ENCODE measurements at regions not wholly inside any gene's neighbourhood (a gene's known extent, or its start where the extent isn't known, plus 50 kb on each side); places are given as distances from the start of the nearest gene placed in this dataset.

GRCh38 chr6:128806261-128806660, 76.7 kb upstream of the LAMA2 start:
- no peaks in the 10 kb centered on the region for H3K79me2 ChIP-seq (ENCODE audit: low read length)
- H3K4me3 ChIP-seq (ENCODE audit: low read length) = no peak overlapping the region
- no peak overlapping the region for H3K27ac ChIP-seq (ENCODE audit: low read length)
- no peak for DNase-seq
- H3K4me2 ChIP-seq (ENCODE audit: low read depth, low read length) = no peak overlapping the region
- H2AFZ ChIP-seq (ENCODE audit: low read length) = no peak overlapping the region
- no peak overlapping the region for H3K9ac ChIP-seq (ENCODE audit: low read length)
- no peaks in the 10 kb centered on the region for H4K20me1 ChIP-seq (ENCODE audit: insufficient read depth, low read length)
- no peaks in the 10 kb centered on the region for H3K9me2 ChIP-seq (replicated peaks; ENCODE audit: insufficient read depth, low read length)
- no peaks in the 10 kb centered on the region for H3K36me3 ChIP-seq (replicated peaks; ENCODE audit: insufficient read depth, low read length)
- no peak for TF ChIP-seq EZH2phosphoT487 (IDR thresholded peaks at IDR 0.05; ENCODE audit: low read length)
- TF ChIP-seq, protein P1, sequence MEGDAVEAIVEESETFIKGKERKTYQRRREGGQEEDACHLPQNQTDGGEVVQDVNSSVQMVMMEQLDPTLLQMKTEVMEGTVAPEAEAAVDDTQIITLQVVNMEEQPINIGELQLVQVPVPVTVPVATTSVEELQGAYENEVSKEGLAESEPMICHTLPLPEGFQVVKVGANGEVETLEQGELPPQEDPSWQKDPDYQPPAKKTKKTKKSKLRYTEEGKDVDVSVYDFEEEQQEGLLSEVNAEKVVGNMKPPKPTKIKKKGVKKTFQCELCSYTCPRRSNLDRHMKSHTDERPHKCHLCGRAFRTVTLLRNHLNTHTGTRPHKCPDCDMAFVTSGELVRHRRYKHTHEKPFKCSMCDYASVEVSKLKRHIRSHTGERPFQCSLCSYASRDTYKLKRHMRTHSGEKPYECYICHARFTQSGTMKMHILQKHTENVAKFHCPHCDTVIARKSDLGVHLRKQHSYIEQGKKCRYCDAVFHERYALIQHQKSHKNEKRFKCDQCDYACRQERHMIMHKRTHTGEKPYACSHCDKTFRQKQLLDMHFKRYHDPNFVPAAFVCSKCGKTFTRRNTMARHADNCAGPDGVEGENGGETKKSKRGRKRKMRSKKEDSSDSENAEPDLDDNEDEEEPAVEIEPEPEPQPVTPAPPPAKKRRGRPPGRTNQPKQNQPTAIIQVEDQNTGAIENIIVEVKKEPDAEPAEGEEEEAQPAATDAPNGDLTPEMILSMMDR (IDR thresholded peaks at IDR 0.05; ENCODE audit: low read length) = no peak
- H3K4me1 ChIP-seq (ENCODE audit: low read length) = no peaks in the 10 kb centered on the region
- H3F3A ChIP-seq (ENCODE audit: insufficient read depth, low read length) = no peaks in the 10 kb centered on the region
- H3K9me3 ChIP-seq (replicated peaks; ENCODE audit: insufficient read depth, low read length) = no peaks in the 10 kb centered on the region
- no peaks in the 10 kb centered on the region for H3K27me3 ChIP-seq (replicated peaks; ENCODE audit: insufficient read depth, low read length)

DNA sequence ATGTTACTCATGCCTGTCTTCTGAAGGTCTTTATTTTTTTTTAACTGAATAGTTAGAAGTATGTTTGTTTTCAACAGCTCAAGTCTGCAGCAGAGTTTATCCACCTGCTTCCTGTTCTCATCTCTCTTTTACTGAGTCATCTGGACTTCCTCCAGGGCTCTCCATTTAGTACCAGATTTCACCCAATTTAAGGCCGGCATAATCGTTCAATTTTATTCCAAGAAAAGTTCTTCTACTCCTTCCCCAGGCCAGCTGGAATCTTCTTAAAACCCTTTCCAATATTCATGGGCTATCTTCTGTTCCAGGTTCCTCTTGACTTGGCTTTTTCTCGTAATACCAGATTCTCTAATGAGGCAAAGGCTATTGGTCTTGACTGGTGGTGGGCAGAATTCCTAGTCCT, 79.0 kb upstream of the LAMA2 start:
- Histone ChIP-seq H2AFZ (ENCODE audit: low read length) (no peak overlapping the region), H3K27me3 (replicated peaks; ENCODE audit: insufficient read depth, low read length) (no peaks in the 10 kb centered on the region), H3K79me2 (ENCODE audit: low read length) (no peaks in the 10 kb centered on the region), H3K36me3 (replicated peaks; ENCODE audit: insufficient read depth, low read length) (no peaks in the 10 kb centered on the region), H3K9me3 (replicated peaks; ENCODE audit: insufficient read depth, low read length) (no peaks in the 10 kb centered on the region), H3K4me3 (ENCODE audit: low read length) (no peak overlapping the region), H4K20me1 (ENCODE audit: insufficient read depth, low read length) (no peaks in the 10 kb centered on the region), H3K4me1 (ENCODE audit: low read length) (no peaks in the 10 kb centered on the region), H3K4me2 (ENCODE audit: low read depth, low read length) (no peak overlapping the region), H3K9ac (ENCODE audit: low read length) (no peak overlapping the region), H3F3A (ENCODE audit: insufficient read depth, low read length) (no peaks in the 10 kb centered on the region), H3K9me2 (replicated peaks; ENCODE audit: insufficient read depth, low read length) (no peaks in the 10 kb centered on the region), H3K27ac (ENCODE audit: low read length) (no peak overlapping the region)
- no peak for DNase-seq
- TF ChIP-seq, protein P1 (IDR thresholded peaks at IDR 0.05; ENCODE audit: low read length) = no peak
- no peak for TF ChIP-seq EZH2phosphoT487 (IDR thresholded peaks at IDR 0.05; ENCODE audit: low read length)
- TF ChIP-seq EZH2 (optimal IDR thresholded peaks at IDR 0.05; ENCODE audit: low read depth, low read length) = no peak

GRCh38 chr6:128801621-128802020, 81.3 kb upstream of the LAMA2 start:
- Histone ChIP-seq H4K20me1 (ENCODE audit: insufficient read depth, low read length) (no peaks in the 10 kb centered on the region), H3K9ac (ENCODE audit: low read length) (no peak overlapping the region), H3K9me3 (replicated peaks; ENCODE audit: insufficient read depth, low read length) (no peaks in the 10 kb centered on the region), H3K4me2 (ENCODE audit: low read depth, low read length) (no peak overlapping the region), H3K4me1 (ENCODE audit: low read length) (no peaks in the 10 kb centered on the region), H3K27ac (ENCODE audit: low read length) (no peak overlapping the region), H2AFZ (ENCODE audit: low read length) (no peak overlapping the region), H3K9me2 (replicated peaks; ENCODE audit: insufficient read depth, low read length) (no peaks in the 10 kb centered on the region), H3K27me3 (replicated peaks; ENCODE audit: insufficient read depth, low read length) (no peaks in the 10 kb centered on the region), H3K4me3 (ENCODE audit: low read length) (no peak overlapping the region), H3F3A (ENCODE audit: insufficient read depth, low read length) (no peaks in the 10 kb centered on the region), H3K36me3 (replicated peaks; ENCODE audit: insufficient read depth, low read length) (no peaks in the 10 kb centered on the region), H3K79me2 (ENCODE audit: low read length) (no peaks in the 10 kb centered on the region)
- DNase-seq = no peak
- no peak for TF ChIP-seq EZH2phosphoT487 (IDR thresholded peaks at IDR 0.05; ENCODE audit: low read length)
- no peak for TF ChIP-seq EZH2 (optimal IDR thresholded peaks at IDR 0.05; ENCODE audit: low read depth, low read length)
- TF ChIP-seq, protein P1 (IDR thresholded peaks at IDR 0.05; ENCODE audit: low read length) = no peak

Data from MM.1S (cell line).